DOHH2 (cell line): ENCODE measurements at regions not wholly inside any gene's neighbourhood (a gene's known extent, or its start where the extent isn't known, plus 50 kb on each side); places are given as distances from the start of the nearest gene placed in this dataset.

Source experiments
- H3F3A ChIP-seq: fragments of 200-600 bp; sonication (generic), shearing (Covaris generic); 2 replicates; pipeline ENCODE4 v1.6.0; 2016; ENCODE audit warnings: antibody characterized with exemption, mild to moderate bottlenecking; ENCODE audit not compliant: control insufficient read depth, insufficient read depth
- H3K27ac ChIP-seq: fragments of 200-600 bp; sonication (generic); 2 replicates; pipeline ENCODE4 v1.5.1; 2014; ENCODE audit warnings: low read depth, mild to moderate bottlenecking, low read length, moderate library complexity
- H3K27me3 ChIP-seq: fragments of 200-600 bp; sonication (generic); 2 replicates; pipeline ENCODE4 v1.6.1; 2014; ENCODE audit warnings: mild to moderate bottlenecking, low read length, mixed read lengths; ENCODE audit not compliant: control insufficient read depth
- H3K36me3 ChIP-seq: fragments of 200-600 bp; sonication (generic); 2 replicates; pipeline ENCODE4 v1.6.1; 2014; ENCODE audit warnings: mild to moderate bottlenecking, low read length, moderate library complexity, mixed read lengths; ENCODE audit not compliant: control insufficient read depth
- H3K4me1 ChIP-seq: fragments of 200-600 bp; sonication (generic); 2 replicates; pipeline ENCODE4 v1.6.1; 2014; ENCODE audit warnings: mild to moderate bottlenecking, low read length, mixed read lengths; ENCODE audit not compliant: control insufficient read depth
- H3K4me2 ChIP-seq: fragments of 200-600 bp; sonication (generic); 2 replicates; pipeline ENCODE4 v1.6.0; 2014; ENCODE audit warnings: mild to moderate bottlenecking, low read length, moderate library complexity
- H3K4me3 ChIP-seq: fragments of 200-600 bp; sonication (generic); 2 replicates; pipeline ENCODE4 v1.5.1; 2014; ENCODE audit warnings: mild to moderate bottlenecking, low read length, mixed read lengths
- H3K79me2 ChIP-seq: fragments of 200-600 bp; sonication (generic); 2 replicates; pipeline ENCODE4 v1.6.1; 2014; ENCODE audit warnings: mild to moderate bottlenecking, low read length, mixed read lengths; ENCODE audit not compliant: control insufficient read depth
- H3K9me2 ChIP-seq: fragments of 200-600 bp; sonication (generic); replicated peaks from 2 replicates; pipeline ENCODE4 v1.6.1; 2014; ENCODE audit warnings: mild to moderate bottlenecking, low read length, mixed read lengths; ENCODE audit not compliant: control insufficient read depth
- H3K9me3 ChIP-seq: fragments of 200-600 bp; sonication (generic); 2 replicates; pipeline ENCODE4 v1.6.1; 2014; ENCODE audit warnings: antibody characterized with exemption, low read length, mixed read lengths; ENCODE audit not compliant: control insufficient read depth, insufficient read depth
- H4K20me1 ChIP-seq: fragments of 200-600 bp; sonication (generic); 2 replicates; pipeline ENCODE4 v1.6.0; 2014; ENCODE audit warnings: low read depth, mild to moderate bottlenecking, antibody characterized with exemption, low read length, moderate library complexity; ENCODE audit not compliant: control insufficient read depth, insufficient read depth
- EZH2phosphoT487 ChIP-seq: fragments of 200-600 bp; sonication (generic); IDR thresholded peaks from 2 replicates; pipeline ENCODE4 v1.6.1; 2017; ENCODE audit warnings: borderline replicate concordance, mild to moderate bottlenecking, antibody characterized with exemption, low read length, moderate library complexity, mixed read lengths
- TF ChIP-seq, protein P1 (sequence below): fragments of 200-600 bp; sonication (generic); IDR thresholded peaks from one replicate; pipeline ENCODE4 v1.5.1; 2014; ENCODE audit warnings: antibody characterized with exemption, mild to moderate bottlenecking, low read depth, low read length; ENCODE audit not compliant: poor library complexity, severe bottlenecking

DNA sequence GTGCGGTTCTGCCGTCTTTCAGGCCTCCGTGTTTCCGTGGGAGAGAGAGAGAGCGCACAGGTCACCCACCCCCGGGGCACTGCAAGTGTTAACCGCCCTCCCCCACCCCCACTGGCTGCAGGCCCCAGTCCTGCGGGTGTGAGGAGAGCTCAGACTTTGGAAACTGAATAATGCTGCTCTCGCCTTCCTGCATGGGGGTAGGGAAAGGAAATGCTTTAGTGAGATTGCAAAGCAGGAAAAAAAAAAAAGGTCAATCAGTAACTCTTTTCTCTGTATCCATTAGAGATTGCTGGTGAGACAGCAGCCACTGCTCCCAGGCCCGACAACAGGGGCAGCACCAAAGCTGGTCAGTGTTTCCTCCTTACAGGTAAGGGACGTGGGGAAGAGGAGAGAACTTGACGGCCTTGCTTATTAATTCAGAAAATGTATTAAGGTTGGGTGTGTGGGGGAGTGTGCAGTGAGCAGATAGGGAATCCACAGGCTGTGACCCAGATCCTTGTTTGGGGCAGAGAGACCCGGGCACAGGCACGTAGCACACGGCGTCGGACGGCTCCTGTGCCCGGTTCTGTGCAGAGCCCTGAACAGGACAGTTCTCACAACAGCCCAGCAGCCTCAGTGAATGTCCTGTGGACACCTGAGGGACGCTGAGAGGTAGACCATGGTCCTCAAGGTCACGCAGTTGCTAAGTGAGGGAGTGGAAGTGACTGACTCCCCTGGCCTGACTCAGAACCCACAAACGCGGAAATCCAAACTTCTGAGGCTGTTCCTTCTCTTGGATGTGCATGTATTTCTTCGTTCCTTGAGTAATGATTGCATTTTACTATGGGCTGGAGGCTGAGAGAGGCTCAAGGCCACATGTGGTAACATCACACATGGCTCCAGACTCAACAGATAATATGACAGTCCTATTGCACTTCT, 156.5 kb downstream of the FOXL1 start:
- Histone ChIP-seq H3K79me2 (no peaks in the 10 kb centered on the region), H3K9me2 (no peaks in the 10 kb centered on the region), H3K4me2 (no peak overlapping the region), H3F3A (no peaks in the 10 kb centered on the region), H3K27me3 (peaks cover 10% of the 10 kb centered on the region), H4K20me1 (no peaks in the 10 kb centered on the region), H3K4me1 (no peaks in the 10 kb centered on the region), H3K4me3 (no peak overlapping the region), H3K36me3 (no peaks in the 10 kb centered on the region), H3K27ac (no peak overlapping the region), H3K9me3 (no peaks in the 10 kb centered on the region)
- TF ChIP-seq, protein P1, sequence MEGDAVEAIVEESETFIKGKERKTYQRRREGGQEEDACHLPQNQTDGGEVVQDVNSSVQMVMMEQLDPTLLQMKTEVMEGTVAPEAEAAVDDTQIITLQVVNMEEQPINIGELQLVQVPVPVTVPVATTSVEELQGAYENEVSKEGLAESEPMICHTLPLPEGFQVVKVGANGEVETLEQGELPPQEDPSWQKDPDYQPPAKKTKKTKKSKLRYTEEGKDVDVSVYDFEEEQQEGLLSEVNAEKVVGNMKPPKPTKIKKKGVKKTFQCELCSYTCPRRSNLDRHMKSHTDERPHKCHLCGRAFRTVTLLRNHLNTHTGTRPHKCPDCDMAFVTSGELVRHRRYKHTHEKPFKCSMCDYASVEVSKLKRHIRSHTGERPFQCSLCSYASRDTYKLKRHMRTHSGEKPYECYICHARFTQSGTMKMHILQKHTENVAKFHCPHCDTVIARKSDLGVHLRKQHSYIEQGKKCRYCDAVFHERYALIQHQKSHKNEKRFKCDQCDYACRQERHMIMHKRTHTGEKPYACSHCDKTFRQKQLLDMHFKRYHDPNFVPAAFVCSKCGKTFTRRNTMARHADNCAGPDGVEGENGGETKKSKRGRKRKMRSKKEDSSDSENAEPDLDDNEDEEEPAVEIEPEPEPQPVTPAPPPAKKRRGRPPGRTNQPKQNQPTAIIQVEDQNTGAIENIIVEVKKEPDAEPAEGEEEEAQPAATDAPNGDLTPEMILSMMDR: no peak
- TF ChIP-seq EZH2phosphoT487: no peak

DNA sequence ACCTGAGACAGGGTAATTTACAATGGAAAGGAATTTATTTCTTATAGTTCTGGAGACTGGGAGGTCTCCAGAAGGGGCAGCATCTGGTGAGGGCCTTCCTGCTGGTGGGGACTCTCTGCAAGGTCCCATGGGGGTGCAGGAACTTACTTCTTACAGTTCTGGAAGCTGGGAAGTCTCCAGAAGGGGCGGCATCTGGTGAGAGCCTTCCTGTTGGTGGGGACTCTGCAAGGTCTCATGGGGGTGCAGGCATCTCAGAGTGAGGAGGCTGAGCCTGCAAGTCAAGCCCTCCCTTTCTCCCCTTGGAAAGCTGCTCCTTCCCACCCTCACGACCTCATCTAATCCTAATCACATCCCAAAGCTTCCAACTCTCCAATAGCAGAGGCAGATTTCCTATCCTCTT, 157.4 kb downstream of the FOXL1 start:
- no peaks in the 10 kb centered on the region for H3K4me1 ChIP-seq

DNA sequence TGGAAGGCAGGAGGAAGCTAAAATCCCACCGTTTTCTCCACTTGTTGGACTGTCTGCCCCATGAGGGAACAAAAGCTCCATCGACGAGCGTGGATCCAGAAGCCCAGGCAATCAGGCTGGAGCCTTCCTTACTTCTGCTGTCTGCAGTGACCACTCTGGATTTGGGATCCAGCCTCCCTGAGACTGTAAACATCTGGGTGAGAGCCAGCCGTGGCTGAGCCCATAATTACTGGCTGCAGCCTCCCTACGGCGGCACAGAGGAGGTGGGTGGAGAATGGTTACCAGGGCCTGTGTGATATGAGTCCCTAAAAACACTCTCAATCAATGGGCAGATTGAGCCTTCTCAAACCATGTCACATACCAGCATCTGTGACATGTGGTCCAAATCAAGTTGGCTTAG, 158.2 kb downstream of the FOXL1 start:
- Histone ChIP-seq H3K36me3 (no peaks in the 10 kb centered on the region), H3K4me2 (no peak overlapping the region), H3F3A (no peaks in the 10 kb centered on the region), H3K79me2 (no peaks in the 10 kb centered on the region), H3K9me2 (no peaks in the 10 kb centered on the region), H4K20me1 (no peaks in the 10 kb centered on the region), H3K4me1 (no peaks in the 10 kb centered on the region), H3K9me3 (no peaks in the 10 kb centered on the region), H3K27ac (no peak overlapping the region), H3K27me3 (peaks cover 10% of the 10 kb centered on the region), H3K4me3 (no peak overlapping the region)
- no peak for TF ChIP-seq EZH2phosphoT487
- TF ChIP-seq, protein P1: no peak

More for the DNA sequence above, 157.4 kb downstream of the FOXL1 start:
- Histone ChIP-seq H3K9me2 (no peaks in the 10 kb centered on the region), H3K4me2 (no peak overlapping the region), H3K27me3 (peaks cover 10% of the 10 kb centered on the region), H3K79me2 (no peaks in the 10 kb centered on the region), H3K9me3 (no peaks in the 10 kb centered on the region), H3F3A (no peaks in the 10 kb centered on the region), H3K27ac (no peak overlapping the region), H3K4me3 (no peak overlapping the region), H4K20me1 (no peaks in the 10 kb centered on the region), H3K36me3 (no peaks in the 10 kb centered on the region)
- TF ChIP-seq EZH2phosphoT487: no peak
- TF ChIP-seq, protein P1: no peak
